Erythroblast (primary cell): ENCODE measurements at regions not wholly inside any gene's neighbourhood (a gene's known extent, or its start where the extent isn't known, plus 50 kb on each side); places are given as distances from the start of the nearest gene placed in this dataset.

ENCODE experiments used
- GATA1 ChIP-seq: IDR thresholded peaks from 2 replicates; pipeline ENCODE4 v1.6.1; 2011; ENCODE audit warnings: low read depth, mild to moderate bottlenecking, control low read depth, low read length, moderate library complexity
- POLR2A ChIP-seq: IDR thresholded peaks from 2 replicates; pipeline ENCODE4 v1.6.1; 2011; ENCODE audit warnings: mild to moderate bottlenecking, low read length

- TF ChIP-seq POLR2A (no peak), GATA1 (no peak)
These were observed 659.3 kb downstream of the DIAPH3 start for GRCh38 chr13:59504407-59504806.
